ENCODE measurements at regions not wholly inside any gene's neighbourhood (a gene's known extent, or its start where the extent isn't known, plus 50 kb on each side); places are given as distances from the start of the nearest gene placed in this dataset.

GRCh38 chr7:45500257-45500656 lies 73.9 kb upstream of the ADCY1 start:
- Histone ChIP-seq H3K4me3 (no peak overlapping the region), H3K27me3 (no peaks in the 10 kb centered on the region), H3K27ac (no peak overlapping the region), H3K9me3 (no peaks in the 10 kb centered on the region), H3K4me1 (no peaks in the 10 kb centered on the region), H3K36me3 (no peaks in the 10 kb centered on the region)
- no peak for TF ChIP-seq CTCF (IDR thresholded peaks at IDR 0.05)
- no peak for TF ChIP-seq POLR2A (IDR thresholded peaks at IDR 0.05)
- no peak for DNase-seq
- intact Hi-C loops (cut with DNase I; ENCODE audit: low total_unique reads), result no loop called here

DNA sequence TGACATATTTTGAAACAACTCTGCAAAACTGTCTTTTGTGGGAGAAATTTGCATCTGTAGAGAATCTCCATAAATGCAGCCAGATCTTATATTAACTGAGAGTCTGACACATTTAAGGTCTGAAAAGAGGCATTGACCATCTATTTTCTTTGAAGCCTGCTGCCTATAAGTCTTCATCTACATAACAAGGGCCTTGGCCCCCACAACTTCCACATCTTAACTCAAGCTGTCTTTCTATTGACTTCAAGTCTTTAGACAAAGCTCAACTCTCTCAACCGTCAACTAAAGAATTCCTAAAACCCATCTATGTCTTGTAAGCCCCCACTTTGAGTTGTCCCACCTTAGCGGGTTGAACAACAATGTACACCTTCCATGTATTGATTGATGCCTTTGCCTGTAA lies 72.4 kb upstream of the ADCY1 start:
- no peak for DNase-seq
- TF ChIP-seq CTCF (IDR thresholded peaks at IDR 0.05), result no peak
- no peak for TF ChIP-seq POLR2A (IDR thresholded peaks at IDR 0.05)
- Histone ChIP-seq H3K4me3 (no peak overlapping the region), H3K27me3 (no peaks in the 10 kb centered on the region), H3K4me1 (no peaks in the 10 kb centered on the region), H3K36me3 (no peaks in the 10 kb centered on the region), H3K9me3 (no peaks in the 10 kb centered on the region), H3K27ac (no peak overlapping the region)
- intact Hi-C loops (cut with DNase I; ENCODE audit: low total_unique reads), result no loop called here

GRCh38 chr7:45506059-45506458 lies 68.1 kb upstream of the ADCY1 start:
- no peak for DNase-seq
- Histone ChIP-seq H3K36me3 (no peaks in the 10 kb centered on the region), H3K4me3 (no peak overlapping the region), H3K27me3 (no peaks in the 10 kb centered on the region), H3K4me1 (no peaks in the 10 kb centered on the region), H3K9me3 (peaks cover 0 to 7% of the 10 kb centered on the region in 2 donors), H3K27ac (no peak overlapping the region)
- intact Hi-C loops (cut with DNase I; ENCODE audit: low total_unique reads), result no loop called here
- TF ChIP-seq POLR2A (IDR thresholded peaks at IDR 0.05) (no peak), CTCF (IDR thresholded peaks at IDR 0.05) (no peak)

DNA sequence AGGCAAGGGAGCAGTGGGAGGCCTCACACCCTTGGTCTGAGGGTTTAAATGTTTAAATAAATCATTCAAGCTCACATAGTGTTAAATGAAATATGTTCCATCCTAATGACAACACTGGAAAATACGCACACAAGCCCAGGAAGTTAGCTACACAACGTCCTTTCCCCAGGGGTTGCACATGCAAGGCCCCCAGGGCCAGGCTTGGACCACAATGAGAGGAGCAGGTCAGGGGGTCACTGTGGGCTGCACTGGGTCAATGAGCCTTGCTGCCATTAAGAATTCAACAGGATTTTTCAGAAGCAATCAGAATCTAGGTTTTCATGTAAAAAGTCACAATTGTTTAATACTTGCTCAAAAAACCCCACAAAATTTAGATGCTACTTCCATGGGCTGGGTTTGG lies 64.9 kb upstream of the ADCY1 start:
- H3K27me3 ChIP-seq, result no peaks in the 10 kb centered on the region
- H3K36me3 ChIP-seq, result no peaks in the 10 kb centered on the region
- no peak overlapping the region for H3K27ac ChIP-seq
- H3K9me3 ChIP-seq, result peaks cover 0 to 7% of the 10 kb centered on the region in 2 donors
- H3K4me1 ChIP-seq, result no peaks in the 10 kb centered on the region
- no peak overlapping the region for H3K4me3 ChIP-seq
- intact Hi-C loops (cut with DNase I; ENCODE audit: low total_unique reads), result no loop called here
- no peak for DNase-seq
- TF ChIP-seq CTCF (IDR thresholded peaks at IDR 0.05) (no peak), POLR2A (IDR thresholded peaks at IDR 0.05) (no peak)

DNA sequence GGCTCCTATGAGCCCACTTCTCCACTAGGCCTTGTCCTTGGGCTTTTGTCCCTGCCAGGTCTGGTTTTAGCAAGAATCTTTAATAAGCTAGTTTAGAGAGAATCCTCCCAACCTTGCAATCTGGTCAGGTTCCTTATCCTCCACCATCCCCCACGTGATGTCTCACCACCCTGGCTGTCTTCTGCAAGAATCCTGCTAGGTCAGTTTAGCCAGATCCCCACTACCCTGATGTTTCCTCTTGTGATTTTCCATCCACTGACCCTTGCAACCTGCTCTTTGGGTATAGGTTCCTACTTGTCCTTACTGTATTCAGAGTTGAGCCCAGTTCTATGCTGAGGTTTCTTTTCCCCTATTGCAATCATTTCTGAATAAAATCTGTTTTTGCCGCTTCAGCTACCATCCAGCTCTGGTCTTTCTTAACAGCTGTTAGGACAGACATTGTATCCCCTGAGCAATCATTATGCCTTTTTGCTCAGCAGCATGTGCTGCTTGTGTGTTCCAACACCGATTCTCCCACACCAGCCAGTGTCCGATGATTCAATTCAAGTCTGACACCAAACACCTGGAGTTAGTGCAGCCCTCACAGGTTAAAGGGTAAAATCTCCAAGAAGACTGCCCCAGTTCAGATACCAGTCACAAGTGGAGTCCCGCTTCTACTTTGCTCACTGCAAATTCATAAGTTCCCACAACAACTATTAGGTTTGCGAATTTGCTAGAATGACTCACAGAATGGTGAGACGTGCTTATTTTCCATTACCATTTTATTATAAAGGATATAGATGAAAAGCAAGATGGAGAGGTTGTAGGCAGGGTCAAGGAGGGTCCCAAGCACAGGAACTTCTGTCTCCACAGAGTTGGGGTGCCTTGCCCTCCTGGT lies 62.2 kb upstream of the ADCY1 start:
- peaks cover 0 to 7% of the 10 kb centered on the region in 2 donors for H3K9me3 ChIP-seq
- TF ChIP-seq POLR2A (IDR thresholded peaks at IDR 0.05) (no peak), CTCF (IDR thresholded peaks at IDR 0.05) (no peak)
- H3K27me3 ChIP-seq, result no peaks in the 10 kb centered on the region
- H3K4me3 ChIP-seq, result no peak overlapping the region
- no peak overlapping the region for H3K27ac ChIP-seq
- no peaks in the 10 kb centered on the region for H3K4me1 ChIP-seq
- no peaks in the 10 kb centered on the region for H3K36me3 ChIP-seq
- intact Hi-C loops (cut with DNase I; ENCODE audit: low total_unique reads), result no loop called here
- no peak for DNase-seq

All from uterus (tissue), 3 donors.